NCI-H1092 (cell line): ENCODE measurements at regions not wholly inside any gene's neighbourhood (a gene's known extent, or its start where the extent isn't known, plus 50 kb on each side); places are given as distances from the start of the nearest gene placed in this dataset.

ENCODE experiments used
- DNase-seq: peaks from one replicate; lab custom pipeline; 2025; lab: John Stamatoyannopoulos, UW

GRCh38 chr1:39107341-39108290 is 81.5 kb downstream of the NDUFS5 start:
- DNase-seq: no peak

GRCh38 chr1:39109644-39110043 is 83.5 kb downstream of the NDUFS5 start:
- no peak for DNase-seq

GRCh38 chr1:39110325-39110851 is 84.2 kb downstream of the NDUFS5 start:
- no peak for DNase-seq

GRCh38 chr1:39110882-39111281 is 84.7 kb downstream of the NDUFS5 start:
- DNase-seq: no peak

GRCh38 chr1:39113109-39113743 is 87.1 kb downstream of the NDUFS5 start:
- no peak for DNase-seq

DNA sequence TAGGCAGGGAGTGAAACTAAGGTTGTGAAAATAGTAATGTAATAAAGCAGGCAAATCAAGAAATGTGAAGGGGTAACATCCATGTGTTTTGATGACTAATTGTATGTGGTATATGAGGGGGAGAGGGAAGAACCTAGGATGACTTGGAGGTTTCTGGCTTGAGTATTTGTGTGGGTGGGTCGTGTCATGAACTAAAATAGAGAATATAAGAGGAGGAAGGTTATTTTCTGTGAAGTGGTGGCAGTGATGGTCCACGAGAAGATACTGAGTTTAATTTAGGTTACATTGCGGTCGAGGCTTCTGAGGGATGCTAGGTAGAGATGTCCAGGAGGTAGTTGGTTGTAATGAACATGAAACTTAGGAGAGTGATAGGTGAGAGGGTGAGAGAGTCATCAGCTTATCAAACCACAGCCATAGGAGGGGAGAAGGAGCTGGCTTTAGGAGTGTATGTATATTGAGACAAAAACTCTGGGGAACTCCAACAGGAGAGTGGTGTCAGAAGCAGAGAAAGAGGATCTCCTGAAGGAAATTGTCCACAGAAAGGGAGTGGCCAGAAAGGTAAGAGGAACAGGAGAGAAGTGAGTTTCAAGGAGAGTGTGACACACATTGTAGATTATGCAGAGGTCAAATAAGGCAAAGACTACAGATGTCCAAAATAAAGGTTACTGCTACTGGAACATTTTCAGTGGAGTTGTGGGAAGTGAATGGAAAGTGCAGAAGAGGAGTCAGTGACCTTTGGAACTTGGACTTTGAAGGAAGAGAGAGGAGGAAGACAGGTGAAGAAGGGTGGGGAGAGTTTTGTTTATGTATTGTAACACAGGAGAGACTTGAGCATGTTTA is 89.0 kb upstream of the MACF1 start:
- no peak for DNase-seq

DNA sequence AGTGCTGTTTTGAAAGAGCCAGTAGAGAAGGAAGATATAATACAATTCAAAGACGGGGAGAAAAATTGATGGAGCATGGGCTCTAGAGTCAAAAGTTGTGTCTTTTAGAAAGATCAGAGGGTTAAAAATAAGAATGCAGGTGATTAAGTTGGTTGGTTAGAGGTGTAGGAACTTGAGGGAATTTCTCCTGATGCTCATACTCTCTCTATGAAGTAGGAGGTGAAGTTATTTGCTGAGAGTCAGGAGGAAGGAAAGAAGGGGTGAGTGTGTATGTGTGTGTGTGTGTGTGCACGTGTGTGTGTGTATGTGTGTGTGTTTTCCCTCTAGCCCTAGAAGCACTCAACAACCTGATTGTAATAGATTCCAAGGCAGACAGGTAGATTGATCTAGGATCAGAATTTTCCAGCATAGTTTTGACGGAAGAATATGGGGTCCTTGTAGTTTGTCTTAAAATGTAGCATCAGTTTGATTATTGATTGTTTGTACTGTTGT is 88.3 kb upstream of the MACF1 start:
- DNase-seq: no peak

GRCh38 chr1:39116860-39117728 is 87.4 kb upstream of the MACF1 start:
- DNase-seq: no peak

- no peak for DNase-seq
These were observed 86.5 kb upstream of the MACF1 start for GRCh38 chr1:39117899-39118450.

DNA sequence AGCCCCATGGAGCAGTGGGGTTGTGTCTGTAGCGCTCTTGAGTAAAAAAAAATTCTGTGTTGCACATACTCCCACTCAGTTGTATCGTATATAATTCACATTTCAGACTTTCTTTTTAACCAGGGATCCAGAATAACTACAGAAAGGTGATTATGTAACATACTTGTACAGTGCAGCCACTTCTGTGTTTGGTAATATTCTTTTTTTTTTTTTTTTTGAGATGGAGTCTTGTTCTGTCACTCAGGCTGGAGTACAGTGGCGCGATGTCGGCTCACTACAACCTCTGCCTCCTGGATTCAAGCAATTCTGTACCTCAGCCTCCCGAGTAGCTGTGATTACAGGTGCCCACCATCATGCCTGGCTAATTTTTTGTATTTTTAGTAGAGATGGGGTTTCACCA is 82.4 kb upstream of the MACF1 start:
- DNase-seq: no peak

GRCh38 chr1:39124282-39124681 is 80.2 kb upstream of the MACF1 start:
- DNase-seq: no peak

GRCh38 chr1:39127513-39127912 is 77.0 kb upstream of the MACF1 start:
- no peak for DNase-seq

DNA sequence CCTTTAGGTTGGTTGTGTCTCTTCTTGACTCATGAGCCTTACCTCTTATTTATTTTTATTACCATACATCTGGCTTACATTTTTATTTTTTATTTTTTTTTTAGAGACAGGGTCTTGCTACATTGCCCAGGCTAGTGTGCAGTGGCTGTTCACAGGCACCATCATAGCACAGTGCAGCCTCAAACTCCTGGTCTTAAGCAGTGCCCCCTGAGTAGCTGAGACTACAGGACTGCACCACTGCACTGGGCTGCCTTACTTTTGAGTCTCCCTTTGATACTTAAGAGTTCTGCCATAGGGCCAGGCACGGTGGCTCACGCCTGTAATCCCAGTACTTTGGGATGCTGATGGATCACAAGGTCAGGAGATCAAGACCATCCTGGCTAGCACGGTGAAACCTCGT is 76.4 kb upstream of the MACF1 start:
- DNase-seq: no peak

DNA sequence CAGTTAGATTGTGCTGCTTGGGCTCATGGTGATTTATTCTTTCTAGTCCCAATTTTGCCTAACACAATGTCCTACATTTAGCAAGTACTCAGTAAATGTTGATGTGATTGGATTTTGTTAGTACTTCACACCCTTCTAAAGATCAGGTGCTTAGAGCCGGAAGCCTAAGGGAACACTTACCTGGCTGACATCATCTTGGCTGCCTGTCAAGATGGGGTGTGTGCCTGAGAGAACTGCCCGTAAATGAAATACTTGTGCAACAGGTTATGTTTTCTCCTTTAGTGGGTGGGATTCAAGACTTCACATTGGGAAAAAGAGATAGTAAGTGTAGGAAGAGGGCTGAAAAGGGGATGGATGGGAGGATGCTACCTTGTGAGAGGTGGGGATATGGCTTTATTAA is 75.5 kb upstream of the MACF1 start:
- DNase-seq: no peak

DNA sequence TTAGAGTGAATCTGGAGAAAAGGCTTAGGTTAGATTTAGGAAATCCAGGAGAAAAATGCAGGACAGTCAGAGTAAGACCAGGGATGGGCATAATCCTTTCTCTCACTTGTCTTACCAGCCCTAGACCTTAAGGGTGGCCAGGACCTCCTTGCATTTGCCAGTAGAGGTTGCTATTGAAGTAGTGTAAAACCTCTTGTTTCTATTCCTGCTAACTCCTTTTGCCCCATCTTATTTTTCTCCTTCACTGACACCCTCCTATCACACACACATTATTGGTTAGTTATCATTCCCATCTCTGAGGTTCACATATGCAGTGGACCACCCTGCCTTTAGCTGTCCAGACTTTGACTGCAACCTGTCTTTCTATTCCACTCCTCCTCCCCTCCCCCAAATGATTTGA is 75.0 kb upstream of the MACF1 start:
- DNase-seq: no peak

DNA sequence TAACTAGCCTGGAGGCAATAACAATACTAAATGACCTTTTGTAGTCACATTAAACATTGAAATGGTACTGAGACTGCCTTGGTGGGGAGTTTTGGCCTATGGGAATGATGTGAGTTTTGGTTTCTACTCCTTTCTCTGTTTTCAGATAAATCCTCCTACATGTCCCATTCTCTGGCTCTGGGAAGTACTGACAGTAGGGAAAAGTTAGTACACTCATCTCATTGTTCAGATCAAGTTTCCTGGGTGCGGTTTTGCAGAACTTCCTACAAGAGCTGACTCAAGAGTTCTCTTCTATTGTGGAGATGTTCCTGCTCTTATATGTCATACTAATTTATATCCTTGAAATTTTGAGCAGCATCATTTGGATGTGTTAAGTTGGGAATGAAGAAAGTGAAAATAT is 74.2 kb upstream of the MACF1 start:
- no peak for DNase-seq

- no peak for DNase-seq
These were observed 72.6 kb upstream of the MACF1 start for GRCh38 chr1:39131940-39132339.

GRCh38 chr1:39132505-39133339 is 71.8 kb upstream of the MACF1 start:
- DNase-seq: peak; percentile 52

GRCh38 chr1:39133340-39133684 is 71.2 kb upstream of the MACF1 start:
- DNase-seq: no peak

- DNase-seq: no peak
These were observed 69.6 kb upstream of the MACF1 start for GRCh38 chr1:39134768-39135333.
